Tibial nerve (tissue), 3 donors: ENCODE measurements at regions not wholly inside any gene's neighbourhood (a gene's known extent, or its start where the extent isn't known, plus 50 kb on each side); places are given as distances from the start of the nearest gene placed in this dataset.

Experiments used
- EP300 ChIP-seq, 2 donors: sonication (generic); formaldehyde crosslinking; IDR thresholded peaks; one replicate each; pipeline ENCODE4 v1.6.1; 2017; ENCODE audit warnings: antibody characterized with exemption in 2 of 2, mild to moderate bottlenecking in 1 of 2
- POLR2A ChIP-seq, 2 donors: fragments of 450-650 bp; IDR thresholded peaks; one replicate each; pipeline ENCODE4 v1.6.1; 2017; ENCODE audit warnings: antibody characterized with exemption in 2 of 2, mild to moderate bottlenecking in 2 of 2, moderate library complexity in 2 of 2

GRCh38 chr11:33594188-33594587 is 106.4 kb downstream of the C11orf91 start:
- TF ChIP-seq EP300 (IDR thresholded peaks at IDR 0.05) (no peak), POLR2A (IDR thresholded peaks at IDR 0.05) (no peak)
